Effector memory CD4-positive, alpha-beta T cell (primary cell): ENCODE measurements at regions not wholly inside any gene's neighbourhood (a gene's known extent, or its start where the extent isn't known, plus 50 kb on each side); places are given as distances from the start of the nearest gene placed in this dataset.
A peak's percentile ranks its signal among the peaks of the same experiment; 100 is the strongest.
"Not testable (repeated sequence)": the region's sequence is repeated elsewhere in the genome, so short reads cannot be mapped to it uniquely, and the experiment has no call there.

Source experiments
- DNase-seq, 3 donors: peaks; one replicate each; pipeline ENCODE4 v3.0.0-alpha.2; 2020
- H3K27ac ChIP-seq: 2 replicates; pipeline ENCODE4 v1.7.0; 2013; ENCODE audit warnings: mild to moderate bottlenecking, low read length, moderate library complexity; ENCODE audit not compliant: insufficient read depth, poor library complexity, severe bottlenecking
- H3K27me3 ChIP-seq: replicated peaks from 2 replicates; pipeline ENCODE4 v1.7.0; 2013; ENCODE audit warnings: mild to moderate bottlenecking, low read length; ENCODE audit not compliant: insufficient read depth, control insufficient read depth, poor library complexity, severe bottlenecking
- H3K36me3 ChIP-seq: 2 replicates; pipeline ENCODE4 v1.7.0; 2013; ENCODE audit warnings: mild to moderate bottlenecking, low read length, moderate library complexity; ENCODE audit not compliant: control insufficient read depth, insufficient read depth
- H3K4me1 ChIP-seq: 2 replicates; pipeline ENCODE4 v1.7.0; 2013; ENCODE audit warnings: low read length, mild to moderate bottlenecking; ENCODE audit not compliant: control insufficient read depth, insufficient read depth, poor library complexity, severe bottlenecking
- H3K4me3 ChIP-seq: 2 replicates; pipeline ENCODE4 v1.7.0; 2013; ENCODE audit warnings: low read length, low read depth, mild to moderate bottlenecking; ENCODE audit not compliant: insufficient read depth, poor library complexity, severe bottlenecking
- H3K9me3 ChIP-seq: 2 replicates; pipeline ENCODE4 v1.7.0; 2013; ENCODE audit warnings: mild to moderate bottlenecking, low read length, moderate library complexity; ENCODE audit not compliant: control insufficient read depth

- DNase-seq = no peak
- Histone ChIP-seq H3K36me3 (no peaks in the 10 kb centered on the region), H3K4me3 (no peak overlapping the region), H3K4me1 (no peaks in the 10 kb centered on the region), H3K27ac (no peak overlapping the region), H3K9me3 (no peaks in the 10 kb centered on the region), H3K27me3 (no peaks in the 10 kb centered on the region)
Measured at GRCh38 chr10:126736727-126737126, 66.2 kb upstream of the C10orf90 start.

- Histone ChIP-seq H3K27ac (no peak overlapping the region), H3K9me3 (no peaks in the 10 kb centered on the region), H3K4me1 (no peaks in the 10 kb centered on the region), H3K36me3 (no peaks in the 10 kb centered on the region), H3K4me3 (no peak overlapping the region), H3K27me3 (no peaks in the 10 kb centered on the region)
- no peak for DNase-seq
Measured at GRCh38 chr10:126738001-126738400, 67.5 kb upstream of the C10orf90 start.

DNA sequence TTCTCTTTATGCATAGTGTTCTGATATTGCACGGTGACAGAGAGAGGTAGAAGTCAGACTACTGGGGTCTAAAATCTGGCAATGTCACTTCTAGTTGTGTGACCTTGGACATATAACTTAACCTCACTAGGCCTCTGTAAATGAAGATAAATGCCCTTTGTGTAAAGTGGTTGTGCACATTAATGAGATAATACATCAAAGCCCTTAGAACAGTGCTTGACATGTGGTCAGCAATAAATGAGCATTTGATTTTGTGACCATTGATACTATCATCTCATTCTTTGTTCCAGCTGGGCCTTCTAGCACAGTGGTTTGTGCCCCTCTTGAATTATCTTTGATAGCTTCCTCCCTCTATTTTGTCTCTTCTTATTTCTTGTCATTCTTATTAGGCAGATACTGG is 74.1 kb upstream of the C10orf90 start:
- DNase-seq = no peak
- no peaks in the 10 kb centered on the region for H3K36me3 ChIP-seq
- no peaks in the 10 kb centered on the region for H3K27me3 ChIP-seq

DNA sequence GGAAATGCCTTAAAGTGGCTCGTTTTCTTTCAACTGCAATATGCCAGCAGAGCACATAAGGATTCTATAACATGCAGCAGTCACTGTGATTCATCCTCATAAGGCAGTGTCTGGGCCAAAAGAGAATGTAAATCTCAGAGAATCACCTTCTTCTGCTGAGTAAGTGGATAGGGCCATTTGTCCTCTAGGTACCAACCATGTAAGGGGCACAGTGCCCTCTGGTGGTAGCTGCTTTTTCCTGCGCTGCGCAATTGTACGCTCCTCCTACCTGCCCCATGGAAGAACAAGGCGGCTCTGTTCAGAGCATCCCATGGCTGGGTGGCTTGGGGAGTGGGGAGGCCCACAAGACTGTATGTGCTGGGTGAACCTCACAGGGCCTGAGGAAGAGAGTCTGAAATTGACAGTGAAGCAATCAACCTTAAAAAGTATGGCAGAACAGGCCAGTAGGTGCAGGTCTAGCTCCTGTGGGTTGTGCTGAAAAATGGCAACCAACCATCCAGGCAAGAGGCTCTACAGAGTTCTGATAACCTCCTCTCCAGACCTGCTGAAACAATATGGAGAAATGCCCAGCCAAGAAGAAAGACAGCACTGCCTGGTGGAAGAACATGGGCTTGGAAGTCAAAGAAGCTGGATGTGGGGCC is 78.6 kb upstream of the C10orf90 start:
- Histone ChIP-seq H3K36me3 (no peaks in the 10 kb centered on the region), H3K4me1 (no peaks in the 10 kb centered on the region), H3K27ac (no peak overlapping the region), H3K27me3 (no peaks in the 10 kb centered on the region), H3K9me3 (no peaks in the 10 kb centered on the region), H3K4me3 (no peak overlapping the region)
- peak in 1 of 3 donors; percentile 20 for DNase-seq

More for the DNA sequence above, 74.1 kb upstream of the C10orf90 start:
- no peak overlapping the region for H3K4me3 ChIP-seq
- H3K27ac ChIP-seq = no peak overlapping the region
- no peaks in the 10 kb centered on the region for H3K4me1 ChIP-seq
- H3K9me3 ChIP-seq = no peaks in the 10 kb centered on the region

DNA sequence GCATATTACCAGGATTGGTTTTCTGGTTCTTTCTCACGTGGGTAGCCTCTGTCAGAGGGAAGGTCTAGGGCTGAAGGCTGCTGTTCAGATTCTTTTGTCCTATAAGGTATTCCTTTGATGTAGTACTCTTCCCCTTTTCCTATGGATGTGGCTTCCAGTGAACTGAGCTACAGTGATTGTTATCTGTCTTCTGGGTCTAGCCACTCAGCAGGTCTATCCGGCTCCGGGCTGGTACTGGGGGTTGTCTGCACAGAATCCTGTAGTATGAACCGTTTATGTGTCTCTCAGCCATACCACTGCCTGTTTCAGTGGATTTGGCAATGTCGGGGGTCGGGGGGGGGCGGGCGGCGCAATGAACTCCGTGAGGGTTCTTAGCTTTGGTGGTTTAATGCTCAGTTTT is 84.5 kb upstream of the C10orf90 start:
- Histone ChIP-seq H3K9me3 (no peaks in the 10 kb centered on the region), H3K27me3 (no peaks in the 10 kb centered on the region), H3K36me3 (no peaks in the 10 kb centered on the region), H3K4me3 (no peak overlapping the region), H3K27ac (no peak overlapping the region), H3K4me1 (no peaks in the 10 kb centered on the region)
- no peak for DNase-seq

- Histone ChIP-seq H3K27ac (no peak overlapping the region), H3K4me3 (no peak overlapping the region), H3K36me3 (no peaks in the 10 kb centered on the region), H3K9me3 (no peaks in the 10 kb centered on the region), H3K27me3 (no peaks in the 10 kb centered on the region), H3K4me1 (no peaks in the 10 kb centered on the region)
- DNase-seq = no peak
Measured at GRCh38 chr10:126758867-126759266, 88.4 kb upstream of the C10orf90 start.

DNA sequence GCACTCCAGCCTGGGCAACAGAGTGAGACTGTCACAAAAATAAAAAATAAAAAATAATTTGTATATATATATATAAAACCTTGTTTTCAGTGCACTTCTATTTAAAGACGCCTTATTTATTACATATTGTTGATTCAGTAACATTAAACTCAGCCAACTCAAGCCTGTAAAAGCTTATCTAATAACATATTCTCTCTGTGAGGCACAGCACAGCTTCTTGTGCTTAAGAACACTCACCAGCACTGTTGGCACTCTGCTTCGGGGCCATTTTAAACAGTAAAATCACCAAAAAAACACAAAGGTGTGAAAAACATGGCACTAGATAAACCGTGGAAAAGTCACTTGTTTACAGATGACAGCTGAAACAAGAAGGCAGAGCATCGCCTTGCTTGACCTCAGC is 89.0 kb upstream of the C10orf90 start:
- Histone ChIP-seq H3K36me3 (no peaks in the 10 kb centered on the region), H3K4me3 (no peak overlapping the region), H3K27me3 (no peaks in the 10 kb centered on the region), H3K27ac (no peak overlapping the region), H3K4me1 (no peaks in the 10 kb centered on the region), H3K9me3 (no peaks in the 10 kb centered on the region)
- DNase-seq = no peak

DNA sequence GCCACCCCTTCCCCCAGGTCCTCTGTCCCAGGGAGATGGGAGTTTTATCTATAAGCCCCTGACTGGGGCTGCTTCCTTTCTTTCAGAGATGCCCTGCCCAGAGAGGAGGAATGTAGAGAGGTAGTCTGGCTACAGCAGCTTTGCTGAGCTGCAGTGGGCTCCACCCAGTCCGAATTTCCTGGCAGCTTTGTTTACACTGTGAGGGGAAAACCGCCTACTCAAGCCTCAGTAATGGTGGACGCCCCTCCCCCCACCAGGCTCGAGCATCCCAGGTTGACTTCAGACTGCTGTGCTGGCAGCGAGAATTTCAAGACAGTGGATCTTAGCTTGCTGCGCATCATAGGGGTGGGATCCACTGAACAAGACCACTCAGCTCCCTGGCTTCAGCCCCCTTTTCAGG is 96.2 kb upstream of the C10orf90 start:
- not testable (repeated sequence) for H3K36me3 ChIP-seq, H3K27me3 ChIP-seq, H3K9me3 ChIP-seq, H3K4me3 ChIP-seq, H3K27ac ChIP-seq, DNase-seq, H3K4me1 ChIP-seq

DNA sequence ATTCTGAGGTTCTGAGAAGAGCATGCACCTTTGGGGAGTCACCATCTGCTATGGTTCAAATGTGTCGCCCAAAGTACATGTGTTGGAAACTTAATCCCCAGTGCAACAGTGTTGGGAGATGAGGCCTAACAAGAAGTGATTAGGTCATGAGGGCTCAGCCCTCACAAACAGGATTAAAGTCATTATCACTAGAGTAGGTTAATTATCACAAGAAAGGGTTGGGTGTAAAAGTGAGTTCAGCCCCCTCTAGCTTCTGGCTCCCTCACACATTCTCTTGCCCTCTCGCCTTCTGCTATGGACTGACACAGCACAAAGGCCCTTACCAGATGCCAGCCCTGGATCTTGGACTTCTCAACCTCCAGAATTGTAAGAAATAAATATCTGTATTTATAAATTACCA is 100.3 kb upstream of the C10orf90 start:
- H3K4me1 ChIP-seq = no peaks in the 10 kb centered on the region
- H3K9me3 ChIP-seq = no peaks in the 10 kb centered on the region
- no peaks in the 10 kb centered on the region for H3K36me3 ChIP-seq
- no peaks in the 10 kb centered on the region for H3K27me3 ChIP-seq
- no peak for DNase-seq
- H3K4me3 ChIP-seq = no peak overlapping the region
- no peak overlapping the region for H3K27ac ChIP-seq

DNA sequence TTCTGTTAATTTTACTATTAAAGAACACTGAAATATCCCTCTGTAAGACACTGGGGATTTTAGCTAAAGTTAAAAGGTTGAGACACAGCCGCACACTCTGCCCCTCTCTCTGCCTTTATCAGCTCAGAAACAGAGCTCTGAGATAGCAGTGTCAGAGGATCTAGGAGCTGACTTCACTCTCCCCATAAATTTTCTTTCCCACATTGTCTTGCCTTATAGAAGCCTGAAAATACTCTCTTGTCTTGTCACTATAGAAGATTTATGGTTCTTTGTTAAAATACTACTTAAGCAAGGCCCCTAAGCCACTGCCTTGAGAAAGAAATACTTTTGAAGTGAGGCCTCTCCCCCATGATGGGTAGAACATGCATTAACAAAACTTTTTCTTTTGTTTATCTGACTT is 105.7 kb upstream of the C10orf90 start:
- H3K27ac ChIP-seq = no peak overlapping the region
- no peaks in the 10 kb centered on the region for H3K36me3 ChIP-seq
- no peak overlapping the region for H3K4me3 ChIP-seq
- no peaks in the 10 kb centered on the region for H3K27me3 ChIP-seq
- no peak for DNase-seq
- no peaks in the 10 kb centered on the region for H3K4me1 ChIP-seq
- H3K9me3 ChIP-seq = no peaks in the 10 kb centered on the region
